HG03342 (cell line): ENCODE measurements at regions not wholly inside any gene's neighbourhood (a gene's known extent, or its start where the extent isn't known, plus 50 kb on each side); places are given as distances from the start of the nearest gene placed in this dataset.
"Not testable (repeated sequence)": the region's sequence is repeated elsewhere in the genome, so short reads cannot be mapped to it uniquely, and the experiment has no call there.

Experiments
- ATAC-seq: cut with Tn5 transposase; IDR thresholded peaks from one replicate; pipeline ENCODE4 v1.9.1; 2021; ENCODE audit warnings: mild to moderate bottlenecking, moderate library complexity; ENCODE audit not compliant: unreplicated experiment

GRCh38 chr12:86530996-86531655, 274.9 kb upstream of the MGAT4C start:
- ATAC-seq, result no peak

GRCh38 chr12:86526060-86526595, 269.9 kb upstream of the MGAT4C start:
- ATAC-seq, result no peak

GRCh38 chr12:86523844-86524243, 267.7 kb upstream of the MGAT4C start:
- no peak for ATAC-seq

- no peak for ATAC-seq
Measured at GRCh38 chr12:86521870-86522269, 265.7 kb upstream of the MGAT4C start.

- ATAC-seq, result no peak
Measured at GRCh38 chr12:86513226-86513625, 257.0 kb upstream of the MGAT4C start.

- no peak for ATAC-seq
Measured at GRCh38 chr12:86496595-86496994, 240.4 kb upstream of the MGAT4C start.

- no peak for ATAC-seq
Measured at GRCh38 chr12:86484473-86484872, 228.3 kb upstream of the MGAT4C start.

GRCh38 chr12:86473231-86473630, 217.0 kb upstream of the MGAT4C start:
- no peak for ATAC-seq

GRCh38 chr12:86456776-86457175, 200.6 kb upstream of the MGAT4C start:
- no peak for ATAC-seq

GRCh38 chr12:86456241-86456640, 200.1 kb upstream of the MGAT4C start:
- no peak for ATAC-seq

GRCh38 chr12:86445356-86445755, 189.2 kb upstream of the MGAT4C start:
- ATAC-seq, result no peak

- ATAC-seq, result no peak
Measured at GRCh38 chr12:86435053-86435452, 178.9 kb upstream of the MGAT4C start.

GRCh38 chr12:86429824-86430223, 173.6 kb upstream of the MGAT4C start:
- ATAC-seq, result no peak

GRCh38 chr12:86421333-86421732, 165.1 kb upstream of the MGAT4C start:
- no peak for ATAC-seq

GRCh38 chr12:86414201-86414600, 158.0 kb upstream of the MGAT4C start:
- ATAC-seq, result no peak

GRCh38 chr12:86411710-86412109, 155.5 kb upstream of the MGAT4C start:
- no peak for ATAC-seq

- no peak for ATAC-seq
Measured at GRCh38 chr12:86407620-86408208, 151.5 kb upstream of the MGAT4C start.

GRCh38 chr12:86389949-86390348, 133.8 kb upstream of the MGAT4C start:
- no peak for ATAC-seq

- no peak for ATAC-seq
Measured at GRCh38 chr12:86387591-86388145, 131.5 kb upstream of the MGAT4C start.

GRCh38 chr12:86383759-86384158, 127.6 kb upstream of the MGAT4C start:
- ATAC-seq, result not testable (repeated sequence)

- no peak for ATAC-seq
Measured at GRCh38 chr12:86379337-86379736, 123.1 kb upstream of the MGAT4C start.

- no peak for ATAC-seq
Measured at GRCh38 chr12:86376052-86376451, 119.9 kb upstream of the MGAT4C start.
